ENCODE measurements at regions not wholly inside any gene's neighbourhood (a gene's known extent, or its start where the extent isn't known, plus 50 kb on each side); places are given as distances from the start of the nearest gene placed in this dataset.
"Not testable (repeated sequence)": the region's sequence is repeated elsewhere in the genome, so short reads cannot be mapped to it uniquely, and the experiment has no call there.

DNA sequence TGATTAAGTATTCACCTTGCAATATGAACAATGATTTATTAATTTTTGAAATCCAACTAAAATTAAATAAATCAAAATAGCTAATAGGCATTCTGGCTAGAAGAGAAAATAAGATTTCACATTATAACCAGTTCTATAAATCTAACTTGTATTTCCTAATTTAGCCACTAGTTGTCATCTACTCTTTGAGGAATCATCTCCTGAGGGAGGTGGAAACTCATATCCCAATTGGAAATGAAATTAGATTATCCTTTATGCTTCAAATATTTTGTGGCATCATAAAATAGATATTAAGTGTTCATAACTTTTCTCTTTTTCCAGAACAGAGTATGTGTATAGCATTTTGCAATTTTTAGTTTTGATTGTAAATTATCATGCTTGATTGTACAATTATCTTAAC is 558.5 kb upstream of the DIAPH2 start:
- Histone ChIP-seq H3K27ac (ENCODE audit: low read length, poor library complexity, severe bottlenecking) (no peak overlapping the region), H3K36me3 (ENCODE audit: control insufficient read depth in 1 of 2, insufficient read depth in 2 of 2, low read depth in 1 of 2, low read length in 2 of 2) (no peaks in the 10 kb centered on the region), H3K4me2 (ENCODE audit: low read length, poor library complexity, severe bottlenecking) (no peak overlapping the region), H3K23ac (ENCODE audit: low read length in 2 of 2) (no peak overlapping the region), H2BK5ac (ENCODE audit: low read depth, low read length, poor library complexity, severe bottlenecking) (no peak overlapping the region), H3K4me3 (ENCODE audit: insufficient read depth in 1 of 2, low read depth in 1 of 2, low read length in 2 of 2) (no peak overlapping the region), H2BK12ac (ENCODE audit: low read length in 2 of 2) (no peak overlapping the region), H3K4ac (ENCODE audit: low read depth in 1 of 2, low read length in 2 of 2) (no peak overlapping the region), H4K8ac (ENCODE audit: low read length) (no peak overlapping the region), H3K9me3 (ENCODE audit: control insufficient read depth, low read length) (no peaks in the 10 kb centered on the region), H2BK15ac (ENCODE audit: low read depth, poor library complexity, severe bottlenecking) (no peak overlapping the region), H3K79me1 (replicated peaks; ENCODE audit: low read length, poor library complexity, severe bottlenecking) (no peaks in the 10 kb centered on the region), H3K9ac (ENCODE audit: low read length) (no peak overlapping the region), H3K4me1 (ENCODE audit: control insufficient read depth, insufficient read depth, low read depth, low read length) (no peaks in the 10 kb centered on the region), H2BK120ac (ENCODE audit: low read depth, low read length) (no peak overlapping the region), H3K14ac (ENCODE audit: low read length in 2 of 2) (no peak overlapping the region), H3K18ac (ENCODE audit: low read depth in 1 of 2, low read length in 2 of 2) (no peak overlapping the region), H4K91ac (ENCODE audit: low read length) (no peak overlapping the region), H2AFZ (ENCODE audit: low read depth, low read length) (no peak overlapping the region), H3K27me3 (ENCODE audit: control insufficient read depth in 1 of 2, insufficient read depth in 1 of 2, low read length in 2 of 2) (no peaks in the 10 kb centered on the region), H2AK5ac (ENCODE audit: low read length, severe bottlenecking) (no peak overlapping the region)
- no peak for DNase-seq

DNA sequence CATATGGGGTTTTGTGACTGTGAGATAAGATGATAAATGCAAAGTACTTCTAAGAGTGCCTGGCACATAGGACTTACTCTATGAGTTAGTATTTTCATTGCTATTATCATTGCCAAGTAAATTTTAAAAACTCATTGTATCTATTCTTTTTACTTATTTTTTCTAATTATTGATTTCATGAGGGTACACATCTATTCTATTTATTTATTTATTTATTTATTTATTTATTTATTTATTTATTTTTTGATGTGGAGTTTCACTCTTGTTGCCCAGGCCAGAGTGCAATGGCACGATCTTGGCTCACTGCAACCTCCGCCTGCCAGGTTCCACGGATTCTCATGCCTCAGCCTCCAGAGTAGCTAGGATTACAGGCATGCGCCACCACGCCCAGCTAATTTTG is 556.6 kb upstream of the DIAPH2 start:
- not testable (repeated sequence) for H3K4ac ChIP-seq (ENCODE audit: low read depth in 1 of 2, low read length in 2 of 2); H2BK12ac ChIP-seq (ENCODE audit: low read length in 2 of 2); H2BK120ac ChIP-seq (ENCODE audit: low read depth, low read length); H3K36me3 ChIP-seq (ENCODE audit: control insufficient read depth in 1 of 2, insufficient read depth in 2 of 2, low read depth in 1 of 2, low read length in 2 of 2); H3K4me1 ChIP-seq (ENCODE audit: control insufficient read depth, insufficient read depth, low read depth, low read length); H3K23ac ChIP-seq (ENCODE audit: low read length in 2 of 2); H3K9ac ChIP-seq (ENCODE audit: low read length); H4K91ac ChIP-seq (ENCODE audit: low read length); DNase-seq; H2AK5ac ChIP-seq (ENCODE audit: low read length, severe bottlenecking); H3K27ac ChIP-seq (ENCODE audit: low read length, poor library complexity, severe bottlenecking); H3K27me3 ChIP-seq (ENCODE audit: control insufficient read depth in 1 of 2, insufficient read depth in 1 of 2, low read length in 2 of 2); H2BK5ac ChIP-seq (ENCODE audit: low read depth, low read length, poor library complexity, severe bottlenecking); H3K9me3 ChIP-seq (ENCODE audit: control insufficient read depth, low read length); H3K4me2 ChIP-seq (ENCODE audit: low read length, poor library complexity, severe bottlenecking); H3K79me1 ChIP-seq (replicated peaks; ENCODE audit: low read length, poor library complexity, severe bottlenecking); H4K8ac ChIP-seq (ENCODE audit: low read length); H3K4me3 ChIP-seq (ENCODE audit: insufficient read depth in 1 of 2, low read depth in 1 of 2, low read length in 2 of 2); H2AFZ ChIP-seq (ENCODE audit: low read depth, low read length); H3K14ac ChIP-seq (ENCODE audit: low read length in 2 of 2); H3K18ac ChIP-seq (ENCODE audit: low read depth in 1 of 2, low read length in 2 of 2); H2BK15ac ChIP-seq (ENCODE audit: low read depth, poor library complexity, severe bottlenecking)
- WGBS, result 100% methylated on average over 5 of the region's 5 CpGs

DNA sequence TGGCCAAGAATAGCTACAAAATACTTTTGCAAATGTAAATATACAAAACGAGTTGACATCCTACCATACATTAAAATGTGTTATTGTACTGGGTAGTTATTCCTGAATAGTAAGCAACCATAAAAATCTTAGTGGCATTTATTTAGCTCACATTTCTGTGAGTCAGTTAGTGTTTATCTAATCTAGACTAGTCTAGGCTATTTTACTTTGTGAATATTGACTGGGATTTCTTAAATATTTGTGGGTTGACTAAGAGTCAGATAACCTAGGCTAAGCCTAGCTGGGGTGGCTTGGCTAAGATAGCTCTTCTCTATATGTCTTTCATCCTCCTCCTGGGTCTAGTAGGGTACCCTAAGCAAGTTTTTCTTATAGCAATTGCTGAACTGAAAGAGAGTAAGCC is 543.8 kb upstream of the DIAPH2 start:
- no CpG with 5 or more reads among the region's 1 CpG for WGBS
- no peak overlapping the region for H3K9ac ChIP-seq (ENCODE audit: low read length)
- H3K9me3 ChIP-seq (ENCODE audit: control insufficient read depth, low read length), result no peaks in the 10 kb centered on the region
- H3K14ac ChIP-seq (ENCODE audit: low read length in 2 of 2), result no peak overlapping the region
- no peak overlapping the region for H2AK5ac ChIP-seq (ENCODE audit: low read length, severe bottlenecking)
- no peak overlapping the region for H3K4me2 ChIP-seq (ENCODE audit: low read length, poor library complexity, severe bottlenecking)
- no peak overlapping the region for H2AFZ ChIP-seq (ENCODE audit: low read depth, low read length)
- no peak overlapping the region for H2BK5ac ChIP-seq (ENCODE audit: low read depth, low read length, poor library complexity, severe bottlenecking)
- no peaks in the 10 kb centered on the region for H3K36me3 ChIP-seq (ENCODE audit: control insufficient read depth in 1 of 2, insufficient read depth in 2 of 2, low read depth in 1 of 2, low read length in 2 of 2)
- H3K27me3 ChIP-seq (ENCODE audit: control insufficient read depth in 1 of 2, insufficient read depth in 1 of 2, low read length in 2 of 2), result no peaks in the 10 kb centered on the region
- no peak overlapping the region for H3K27ac ChIP-seq (ENCODE audit: low read length, poor library complexity, severe bottlenecking)
- peak; percentile 8 for DNase-seq
- no peak overlapping the region for H3K23ac ChIP-seq (ENCODE audit: low read length in 2 of 2)
- no peak overlapping the region for H3K4ac ChIP-seq (ENCODE audit: low read depth in 1 of 2, low read length in 2 of 2)
- no peaks in the 10 kb centered on the region for H3K4me1 ChIP-seq (ENCODE audit: control insufficient read depth, insufficient read depth, low read depth, low read length)
- no peak overlapping the region for H2BK15ac ChIP-seq (ENCODE audit: low read depth, poor library complexity, severe bottlenecking)
- no peak overlapping the region for H2BK12ac ChIP-seq (ENCODE audit: low read length in 2 of 2)
- no peak overlapping the region for H4K91ac ChIP-seq (ENCODE audit: low read length)
- no peak overlapping the region for H4K8ac ChIP-seq (ENCODE audit: low read length)
- no peak overlapping the region for H3K18ac ChIP-seq (ENCODE audit: low read depth in 1 of 2, low read length in 2 of 2)
- no peak overlapping the region for H3K4me3 ChIP-seq (ENCODE audit: insufficient read depth in 1 of 2, low read depth in 1 of 2, low read length in 2 of 2)
- H2BK120ac ChIP-seq (ENCODE audit: low read depth, low read length), result no peak overlapping the region
- H3K79me1 ChIP-seq (replicated peaks; ENCODE audit: low read length, poor library complexity, severe bottlenecking), result no peaks in the 10 kb centered on the region

DNA sequence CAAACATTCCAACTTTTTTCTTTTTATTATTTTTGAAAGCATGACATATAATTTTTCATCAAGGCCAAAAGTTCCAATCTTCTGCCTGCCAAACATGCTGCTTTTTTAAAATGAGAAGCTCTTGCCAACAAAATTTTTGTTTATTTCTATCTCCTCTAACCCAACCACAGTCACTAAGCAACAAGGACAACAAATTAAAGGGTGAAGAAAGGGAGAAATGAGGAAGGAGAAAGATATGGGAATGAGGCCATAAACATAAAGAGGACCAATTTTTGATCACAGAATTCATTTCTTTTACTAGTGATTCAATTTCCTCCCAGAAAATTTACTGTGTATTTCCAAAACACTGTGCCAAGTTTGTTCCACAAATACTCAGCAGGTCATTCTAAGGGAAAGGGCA is 537.0 kb upstream of the DIAPH2 start:
- Histone ChIP-seq H4K8ac (ENCODE audit: low read length) (no peak overlapping the region), H3K4me2 (ENCODE audit: low read length, poor library complexity, severe bottlenecking) (no peak overlapping the region), H2BK120ac (ENCODE audit: low read depth, low read length) (no peak overlapping the region), H3K4me1 (ENCODE audit: control insufficient read depth, insufficient read depth, low read depth, low read length) (no peaks in the 10 kb centered on the region), H3K14ac (ENCODE audit: low read length in 2 of 2) (no peak overlapping the region), H3K4me3 (ENCODE audit: insufficient read depth in 1 of 2, low read depth in 1 of 2, low read length in 2 of 2) (no peak overlapping the region), H2AK5ac (ENCODE audit: low read length, severe bottlenecking) (no peak overlapping the region), H2BK15ac (ENCODE audit: low read depth, poor library complexity, severe bottlenecking) (no peak overlapping the region), H3K18ac (ENCODE audit: low read depth in 1 of 2, low read length in 2 of 2) (no peak overlapping the region), H3K27me3 (ENCODE audit: control insufficient read depth in 1 of 2, insufficient read depth in 1 of 2, low read length in 2 of 2) (no peaks in the 10 kb centered on the region), H2AFZ (ENCODE audit: low read depth, low read length) (no peak overlapping the region), H2BK12ac (ENCODE audit: low read length in 2 of 2) (no peak overlapping the region), H3K36me3 (ENCODE audit: control insufficient read depth in 1 of 2, insufficient read depth in 2 of 2, low read depth in 1 of 2, low read length in 2 of 2) (no peaks in the 10 kb centered on the region), H3K4ac (ENCODE audit: low read depth in 1 of 2, low read length in 2 of 2) (no peak overlapping the region), H3K79me1 (replicated peaks; ENCODE audit: low read length, poor library complexity, severe bottlenecking) (no peaks in the 10 kb centered on the region), H3K9me3 (ENCODE audit: control insufficient read depth, low read length) (peaks cover 20% of the 10 kb centered on the region), H2BK5ac (ENCODE audit: low read depth, low read length, poor library complexity, severe bottlenecking) (no peak overlapping the region), H4K91ac (ENCODE audit: low read length) (no peak overlapping the region), H3K27ac (ENCODE audit: low read length, poor library complexity, severe bottlenecking) (no peak overlapping the region), H3K23ac (ENCODE audit: low read length in 2 of 2) (no peak overlapping the region), H3K9ac (ENCODE audit: low read length) (no peak overlapping the region)
- DNase-seq, result peak; percentile 46

Measured in mesenchymal stem cell (in vitro differentiated cells and primary cell).